Common myeloid progenitor, CD34-positive (primary cell): ENCODE measurements at regions not wholly inside any gene's neighbourhood (a gene's known extent, or its start where the extent isn't known, plus 50 kb on each side); places are given as distances from the start of the nearest gene placed in this dataset.

Source experiments
- CTCF ChIA-PET: fragments of 350-600 bp; sonication (Branson Sonifier 250); formaldehyde crosslinking; loops from one replicate; lab custom pipeline; 2021; ENCODE audit warnings: antibody characterized with exemption; lab: Charles Lee
- POLR2A ChIA-PET: fragments of 350-600 bp; sonication (Branson Sonifier 250); formaldehyde crosslinking; loops from one replicate; lab custom pipeline; 2021; ENCODE audit warnings: antibody characterized with exemption; lab: Charles Lee
- DNase-seq, 3 donors: peaks; one replicate each; pipeline versions ENCODE4 v3.0.0 to v3.0.0-alpha.2; 2013
- H3K27ac ChIP-seq, 2 experiments: 1 replicate in 1 of 2; 2 replicates in 1 of 2; pipeline ENCODE4 v1.7.0; 2013; ENCODE audit warnings: inconsistent platforms in 2 of 2, low read length in 2 of 2, mild to moderate bottlenecking in 2 of 2, low read depth in 1 of 2, moderate library complexity in 1 of 2; ENCODE audit not compliant: severe bottlenecking in 2 of 2, insufficient read depth in 1 of 2, poor library complexity in 1 of 2
- H3K27me3 ChIP-seq, 5 experiments: replicated peaks in 2 of 5; 1 replicate in 3 of 5; 2 replicates in 2 of 5; pipeline versions ENCODE4 v1.6.1 to v1.7.0; 2013; ENCODE audit warnings: low read length in 4 of 5, mild to moderate bottlenecking in 2 of 5, moderate library complexity in 2 of 5, inconsistent platforms in 1 of 5; ENCODE audit not compliant: insufficient read depth in 5 of 5, control insufficient read depth in 4 of 5
- H3K36me3 ChIP-seq, 4 experiments: 1 replicate in 2 of 4; 2 replicates in 2 of 4; pipeline versions ENCODE4 v1.6.1 to v1.7.0; 2013; ENCODE audit warnings: low read length in 3 of 4, control low read depth in 1 of 4, mild to moderate bottlenecking in 1 of 4; ENCODE audit not compliant: control insufficient read depth in 4 of 4, insufficient read depth in 4 of 4
- H3K4me1 ChIP-seq, 4 experiments: 1 replicate in 3 of 4; 2 replicates in 1 of 4; pipeline versions ENCODE4 v1.6.1 to v1.7.1; 2013; ENCODE audit warnings: low read length in 3 of 4, mild to moderate bottlenecking in 3 of 4, control low read depth in 1 of 4, inconsistent platforms in 1 of 4, moderate library complexity in 1 of 4; ENCODE audit not compliant: control insufficient read depth in 4 of 4, insufficient read depth in 4 of 4; ENCODE audit errors: control extremely low read depth in 1 of 4
- H3K4me3 ChIP-seq, 7 experiments: 1 replicate in 4 of 7; 2 replicates in 3 of 7; pipeline versions ENCODE4 v1.5.1 to v1.7.0; 2013; ENCODE audit warnings: mild to moderate bottlenecking in 7 of 7, low read length in 6 of 7, moderate library complexity in 6 of 7, inconsistent platforms in 2 of 7, low read depth in 2 of 7, control low read depth in 1 of 7; ENCODE audit not compliant: insufficient read depth in 4 of 7, control insufficient read depth in 1 of 7; ENCODE audit errors: extremely low read depth in 1 of 7
- H3K9me3 ChIP-seq, 5 experiments: 1 replicate in 4 of 5; 2 replicates in 1 of 5; pipeline versions ENCODE4 v1.6.1 to v1.7.1; 2013; ENCODE audit warnings: low read length in 4 of 5, mild to moderate bottlenecking in 2 of 5, inconsistent platforms in 1 of 5, low read depth in 1 of 5, moderate library complexity in 1 of 5; ENCODE audit not compliant: control insufficient read depth in 4 of 5, insufficient read depth in 2 of 5; ENCODE audit errors: control extremely low read depth in 1 of 5
- WGBS: methylation state at CpG from one replicate; pipeline ENCODE4 v1.1.5; 2013; ENCODE audit not compliant: insufficient coverage; 5-methylcytosine and 5-hydroxymethylcytosine counted together

DNA sequence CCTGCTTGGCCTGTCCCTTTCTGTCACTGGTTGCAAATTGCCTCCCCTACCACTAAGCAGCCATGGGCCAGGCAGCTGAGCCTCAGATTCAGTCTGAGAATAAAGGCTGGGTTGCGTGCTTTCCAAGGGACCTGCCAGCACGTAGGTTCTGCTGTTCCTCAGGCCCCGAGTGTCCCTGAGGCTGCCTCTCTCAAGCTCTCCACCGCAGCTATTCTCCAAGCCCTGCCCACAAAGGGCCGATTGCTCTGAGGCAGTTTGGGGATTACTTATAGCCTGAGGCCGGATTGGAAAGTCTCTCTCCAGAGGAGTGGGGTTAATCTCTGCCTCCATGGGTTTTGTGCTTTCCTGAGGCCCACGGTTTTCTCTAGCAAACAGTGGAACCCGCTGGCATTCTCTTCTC is 590.7 kb downstream of the BCOR start:
- Histone ChIP-seq H3K27ac (no peak overlapping the region), H3K36me3 (no peaks in the 10 kb centered on the region), H3K9me3 (peaks cover 0 to 6% (median 1%) of the 10 kb centered on the region in 5 experiments), H3K4me1 (no peaks in the 10 kb centered on the region), H3K27me3 (no peaks in the 10 kb centered on the region), H3K4me3 (no peak overlapping the region)
- WGBS = 92% methylated on average over 8 of the region's 8 CpGs
- ChIA-PET CTCF (no interaction called here), POLR2A (interaction anchor here (0.6 kb wide), 1 partner anchor 8 kb away, joined by 3 read pairs; no protein-coding TSS in a partner anchor)
- no peak for DNase-seq

DNA sequence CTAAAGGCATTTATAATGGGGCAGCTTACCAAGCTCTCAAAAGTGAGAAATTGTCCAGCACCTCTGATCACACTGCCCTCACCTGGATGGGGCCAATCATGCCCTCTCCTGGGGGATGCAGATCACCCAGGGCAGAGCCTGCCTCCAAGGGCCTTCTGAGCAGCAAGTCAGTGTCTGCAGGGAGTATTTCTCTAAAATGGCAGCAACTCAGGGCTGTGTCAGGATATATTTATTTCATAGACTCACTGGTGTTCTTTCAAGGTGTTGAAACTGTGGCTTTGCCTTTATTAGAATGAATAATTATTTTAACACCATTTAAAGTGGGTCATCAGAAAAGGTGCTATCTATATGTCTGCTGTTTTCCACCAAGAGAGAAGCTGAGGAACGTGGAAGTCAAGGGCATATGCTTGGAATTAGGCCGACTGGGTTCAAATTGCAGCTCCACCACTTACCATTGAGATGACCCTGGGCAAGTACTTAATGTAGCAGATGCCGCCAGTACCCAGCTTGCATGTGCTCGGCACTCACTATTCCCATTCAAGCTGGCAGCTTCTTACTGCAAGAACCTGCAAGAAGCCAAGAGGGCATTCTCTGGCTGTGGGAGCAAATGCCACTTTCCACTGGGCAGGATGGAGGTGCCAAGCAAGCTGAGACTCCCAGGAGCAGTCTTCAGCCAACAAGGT is 590.0 kb downstream of the BCOR start:
- H3K36me3 ChIP-seq = no peaks in the 10 kb centered on the region
- H3K27ac ChIP-seq = no peak overlapping the region
- DNase-seq = no peak
- WGBS = 85% methylated on average over 4 of the region's 4 CpGs
- H3K4me3 ChIP-seq = no peak overlapping the region
- H3K9me3 ChIP-seq = peaks cover 0 to 6% (median 1%) of the 10 kb centered on the region in 5 experiments
- POLR2A ChIA-PET = no interaction called here
- H3K4me1 ChIP-seq = no peaks in the 10 kb centered on the region
- H3K27me3 ChIP-seq = no peaks in the 10 kb centered on the region
- CTCF ChIA-PET = no interaction called here

DNA sequence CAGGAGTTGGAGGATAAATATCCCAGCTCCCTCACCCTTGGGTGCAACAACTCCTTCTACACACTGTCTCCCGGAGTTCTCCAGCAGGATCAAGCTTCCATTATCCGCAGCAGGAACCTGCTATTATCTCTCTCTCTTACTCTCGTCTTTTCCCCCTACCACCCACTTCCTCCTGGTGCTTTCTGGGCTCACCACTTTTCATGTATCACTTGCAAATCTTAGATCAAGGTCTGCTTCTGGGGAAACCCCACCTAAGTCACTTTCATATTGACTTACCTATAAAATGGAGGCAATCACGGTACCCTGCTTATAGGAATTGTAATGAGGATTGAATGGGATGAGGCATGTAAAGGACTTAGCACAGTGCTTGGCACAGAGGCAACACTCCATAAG is 589.5 kb downstream of the BCOR start:
- POLR2A ChIA-PET = no interaction called here
- no peak for DNase-seq

DNA sequence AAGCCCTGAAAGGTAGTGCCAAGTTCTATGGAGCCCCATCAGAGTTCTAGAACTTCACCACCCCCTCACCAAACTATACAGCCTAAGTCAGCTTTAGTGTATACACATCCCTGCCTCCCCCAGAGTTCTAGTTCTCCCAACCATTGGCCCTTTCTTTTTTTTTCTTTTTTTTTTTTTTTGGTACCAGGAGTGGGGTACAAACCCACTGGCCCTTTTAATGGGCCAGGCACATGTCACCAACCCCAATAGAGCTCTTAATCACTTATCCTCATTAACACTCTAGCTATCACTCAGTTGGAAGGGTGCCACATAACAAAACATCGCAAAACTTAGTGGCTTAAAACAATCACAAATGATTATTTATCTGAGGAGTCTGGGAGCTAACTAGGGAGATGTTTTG is 588.6 kb downstream of the BCOR start:
- ChIA-PET CTCF (no interaction called here), POLR2A (no interaction called here)
- no peak overlapping the region for H3K4me3 ChIP-seq
- no peak for DNase-seq
- H3K27me3 ChIP-seq = no peaks in the 10 kb centered on the region
- H3K27ac ChIP-seq = no peak overlapping the region
- peaks cover 0 to 6% (median 1%) of the 10 kb centered on the region in 5 experiments for H3K9me3 ChIP-seq
- H3K36me3 ChIP-seq = no peaks in the 10 kb centered on the region
- no CpG with 5 or more reads among the region's 1 CpG for WGBS
- no peaks in the 10 kb centered on the region for H3K4me1 ChIP-seq

More for the DNA sequence above, 589.5 kb downstream of the BCOR start:
- no peak overlapping the region for H3K27ac ChIP-seq
- peaks cover 0 to 6% (median 1%) of the 10 kb centered on the region in 5 experiments for H3K9me3 ChIP-seq
- no peaks in the 10 kb centered on the region for H3K36me3 ChIP-seq
- H3K4me1 ChIP-seq = no peaks in the 10 kb centered on the region
- no peaks in the 10 kb centered on the region for H3K27me3 ChIP-seq
- WGBS = 100% methylated on average over 2 of the region's 4 CpGs
- no peak overlapping the region for H3K4me3 ChIP-seq
- CTCF ChIA-PET = no interaction called here

DNA sequence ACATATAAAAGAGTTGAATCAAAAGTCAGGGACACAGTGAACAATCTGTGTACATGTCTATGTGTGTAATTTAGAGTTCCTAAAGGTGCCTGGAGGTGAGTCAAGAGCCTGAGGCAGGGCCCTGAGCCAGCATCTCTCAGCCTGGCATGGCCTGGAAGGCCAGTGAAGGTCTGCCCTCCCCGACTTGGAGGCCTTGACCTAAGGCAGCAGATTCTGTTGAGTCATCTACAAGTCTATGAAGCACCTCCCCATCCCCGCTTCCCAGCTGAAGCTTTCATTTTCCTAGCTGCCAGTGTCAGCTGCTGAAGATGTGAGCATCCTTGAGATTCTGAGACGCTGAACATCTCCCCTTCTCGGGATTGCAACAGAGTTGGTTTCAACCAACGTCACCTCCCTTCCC is 583.9 kb downstream of the BCOR start:
- DNase-seq = no peak
- Histone ChIP-seq H3K9me3 (peaks cover 0 to 6% (median 0%) of the 10 kb centered on the region in 5 experiments), H3K27ac (no peak overlapping the region), H3K36me3 (no peaks in the 10 kb centered on the region), H3K27me3 (no peaks in the 10 kb centered on the region), H3K4me1 (no peaks in the 10 kb centered on the region), H3K4me3 (no peak overlapping the region)
- CTCF ChIA-PET = no interaction called here
- POLR2A ChIA-PET = no interaction called here
- WGBS = 88% methylated on average over 5 of the region's 5 CpGs

DNA sequence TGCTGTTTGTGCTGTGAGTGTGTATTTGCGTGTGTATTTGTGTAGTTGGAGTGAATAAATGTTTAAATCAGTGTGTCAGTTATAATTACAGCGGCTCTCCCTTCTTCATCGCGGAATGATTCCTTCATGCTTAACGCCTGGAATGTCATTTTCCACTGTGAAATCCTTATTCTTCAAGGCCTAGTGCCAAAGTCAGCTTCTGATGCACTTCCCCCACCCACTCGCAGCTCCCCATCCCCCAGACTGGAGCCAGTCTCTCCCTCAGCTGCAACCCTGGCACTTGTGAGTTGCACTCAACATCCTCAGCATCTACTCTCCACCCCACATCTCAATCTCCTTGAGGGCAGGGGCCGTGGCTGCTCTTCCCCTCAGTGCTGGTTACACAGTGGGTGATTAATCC is 583.0 kb downstream of the BCOR start:
- no peaks in the 10 kb centered on the region for H3K9me3 ChIP-seq
- no peaks in the 10 kb centered on the region for H3K4me1 ChIP-seq
- POLR2A ChIA-PET = no interaction called here
- no peak overlapping the region for H3K27ac ChIP-seq
- CTCF ChIA-PET = no interaction called here
- no peak overlapping the region for H3K4me3 ChIP-seq
- DNase-seq = no peak
- no peaks in the 10 kb centered on the region for H3K36me3 ChIP-seq
- H3K27me3 ChIP-seq = no peaks in the 10 kb centered on the region
- 80% methylated on average over 6 of the region's 7 CpGs for WGBS

DNA sequence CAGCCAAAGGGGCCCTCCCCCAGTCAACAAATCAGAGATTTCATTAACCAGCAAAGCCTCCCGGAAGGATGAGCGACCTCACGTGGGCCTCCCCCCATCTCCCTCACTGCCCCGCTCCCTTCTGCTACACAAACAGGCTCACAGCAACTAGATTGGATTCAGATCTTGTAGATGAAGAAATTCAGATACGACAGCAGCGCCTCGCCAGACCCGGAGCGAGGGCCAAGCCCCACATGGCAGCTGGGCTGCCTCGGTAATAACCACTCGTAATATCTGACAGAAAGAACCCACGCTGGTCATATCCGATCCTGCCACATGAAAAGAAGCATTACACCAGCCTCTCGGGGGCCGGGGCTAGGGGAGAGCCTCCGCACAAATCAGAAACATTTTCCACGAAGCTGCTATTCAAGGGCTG is 581.3 kb downstream of the BCOR start:
- Histone ChIP-seq H3K27me3 (no peaks in the 10 kb centered on the region), H3K36me3 (no peaks in the 10 kb centered on the region), H3K9me3 (no peaks in the 10 kb centered on the region), H3K4me3 (no peak overlapping the region), H3K27ac (no peak overlapping the region), H3K4me1 (no peaks in the 10 kb centered on the region)
- CTCF ChIA-PET = no interaction called here
- DNase-seq = no peak
- 90% methylated on average over 17 of the region's 17 CpGs for WGBS
- POLR2A ChIA-PET = no interaction called here
